ENCODE measurements at regions not wholly inside any gene's neighbourhood (a gene's known extent, or its start where the extent isn't known, plus 50 kb on each side); places are given as distances from the start of the nearest gene placed in this dataset.

GRCh38 chr4:62407534-62407933 lies 1207.4 kb downstream of the ADGRL3 start:
- intact Hi-C loops (cut with micrococcal nuclease): no loop called here
- H3K4me1 ChIP-seq (ENCODE audit: control insufficient read depth, insufficient read depth, low read length): no peaks in the 10 kb centered on the region

More at GRCh38 chr4:62407534-62407933, 1207.4 kb downstream of the ADGRL3 start:
- no TSS peak for BruUV-seq (replicated peaks)
- Histone ChIP-seq H3K4me2 (ENCODE audit: low read depth, low read length) (no peak overlapping the region), H3K9ac (ENCODE audit: low read depth, low read length) (no peak overlapping the region), H4K8ac (ENCODE audit: low read depth in 2 of 2, low read length in 2 of 2) (no peak overlapping the region), H4K5ac (ENCODE audit: low read depth, low read length) (no peak overlapping the region), H3K14ac (replicated peaks; ENCODE audit: low read depth, low read length) (no peak overlapping the region), H3K27ac (ENCODE audit: insufficient read depth, low read length) (no peak overlapping the region), H2AFZ (replicated peaks; ENCODE audit: low read length, poor library complexity) (no peak overlapping the region), H3K4ac (ENCODE audit: low read depth, low read length) (no peak overlapping the region), H2AK5ac (ENCODE audit: low read depth, low read length) (no peak overlapping the region), H3K56ac (ENCODE audit: extremely low read depth, insufficient read depth, low read length) (no peak overlapping the region), H4K20me1 (ENCODE audit: insufficient read depth, low read length) (no peaks in the 10 kb centered on the region), H2BK120ac (ENCODE audit: low read depth, low read length) (no peak overlapping the region), H3K9me1 (ENCODE audit: insufficient read depth, low read length) (no peaks in the 10 kb centered on the region), H2BK5ac (ENCODE audit: low read depth, low read length, poor library complexity, severe bottlenecking) (no peak overlapping the region), H3K36me3 (ENCODE audit: control insufficient read depth, insufficient read depth, low read length) (no peaks in the 10 kb centered on the region), H4K91ac (ENCODE audit: insufficient read depth, low read depth, low read length) (no peak overlapping the region), H3K9me3 (ENCODE audit: control insufficient read depth, insufficient read depth, low read length) (peaks cover 2% of the 10 kb centered on the region), H2BK20ac (ENCODE audit: low read depth, low read length) (no peak overlapping the region), H2AK9ac (replicated peaks; ENCODE audit: low read depth, low read length, poor library complexity) (no peak overlapping the region), H2BK15ac (ENCODE audit: low read depth, low read length) (no peak overlapping the region), H3K27me3 (ENCODE audit: control insufficient read depth, insufficient read depth, low read length) (no peaks in the 10 kb centered on the region), H3K79me1 (ENCODE audit: low read depth in 1 of 2, low read length in 2 of 2) (no peaks in the 10 kb centered on the region), H3K18ac (ENCODE audit: low read depth, low read length) (no peak overlapping the region), H3K23ac (ENCODE audit: low read depth, low read length) (no peak overlapping the region), H3K4me3 (ENCODE audit: insufficient read depth, low read depth, low read length) (no peak overlapping the region)
- CTCF ChIA-PET: no interaction called here
- WGBS, 2 experiments (ENCODE audit: extremely low coverage in 2 of 2, insufficient read length in 1 of 2): 40% methylated on average over 1 of the region's 1 CpG; no CpG with 5 or more reads in 1 of the 2 experiments
- dilution Hi-C loops (cut with HindIII; ENCODE audit: low sequenced_read_pairs, unreplicated experiment): no loop called here
- POLR2A ChIA-PET (ENCODE audit: unreplicated experiment): no interaction called here
- TF ChIP-seq NFE2L2 (IDR thresholded peaks at IDR 0.05; ENCODE audit: low read depth, low read length): no peak
- no peak for TF ChIP-seq USF2 (IDR thresholded peaks at IDR 0.05; ENCODE audit: low read depth, low read length)
- no peak for TF ChIP-seq CHD1 (IDR thresholded peaks at IDR 0.05; ENCODE audit: low read depth, low read length)
- no peak for TF ChIP-seq MAFK (IDR thresholded peaks at IDR 0.05; ENCODE audit: low read depth, low read length)
- no peak for TF ChIP-seq CTCF (conservative IDR thresholded peaks at IDR 0.05; ENCODE audit: low read depth, low read length)
- TF ChIP-seq MAZ (IDR thresholded peaks at IDR 0.05; ENCODE audit: borderline replicate concordance, low read depth, low read length): no peak
- no peak for TF ChIP-seq POLR2A (IDR thresholded peaks at IDR 0.05; ENCODE audit: low read depth, low read length)
- no peak for TF ChIP-seq BHLHE40 (IDR thresholded peaks at IDR 0.05; ENCODE audit: low read depth, low read length)
- in situ Hi-C loops (cut with MboI; ENCODE audit: low sequenced_read_pairs): no loop called here
- no peak for ATAC-seq (ENCODE audit: low read depth)
- no peak for DNase-seq

Measured in IMR-90 (cell line).